Large intestine (tissue), 3 donors: ENCODE measurements at regions not wholly inside any gene's neighbourhood (a gene's known extent, or its start where the extent isn't known, plus 50 kb on each side); places are given as distances from the start of the nearest gene placed in this dataset.

ENCODE experiments used
- DNase-seq, 2 donors: peaks; one replicate each; pipeline versions ENCODE4 v3.0.0 to v3.0.0-alpha.2; 2013
- H3K27ac ChIP-seq: one replicate; pipeline ENCODE4 v1.5.1; 2013; ENCODE audit warnings: low read length
- H3K27me3 ChIP-seq: 2 replicates; pipeline ENCODE4 v1.6.1; 2013; ENCODE audit warnings: low read length; ENCODE audit not compliant: control insufficient read depth, insufficient read depth
- H3K36me3 ChIP-seq: 2 replicates; pipeline ENCODE4 v1.6.1; 2013; ENCODE audit warnings: low read length; ENCODE audit not compliant: control insufficient read depth, insufficient read depth
- H3K4me1 ChIP-seq: one replicate; pipeline ENCODE4 v1.6.1; 2013; ENCODE audit warnings: low read length; ENCODE audit not compliant: control insufficient read depth, insufficient read depth
- H3K4me3 ChIP-seq: one replicate; pipeline ENCODE4 v1.5.1; 2013; ENCODE audit warnings: low read length
- H3K9me3 ChIP-seq: one replicate; pipeline ENCODE4 v1.6.1; 2013; ENCODE audit warnings: mild to moderate bottlenecking, low read depth, low read length, moderate library complexity; ENCODE audit not compliant: control insufficient read depth
- WGBS: methylation state at CpG from one replicate; pipeline ENCODE4 v1.1.5; 2013; ENCODE audit warnings: low lambda C conversion rate; ENCODE audit not compliant: insufficient coverage; 5-methylcytosine and 5-hydroxymethylcytosine counted together

DNA sequence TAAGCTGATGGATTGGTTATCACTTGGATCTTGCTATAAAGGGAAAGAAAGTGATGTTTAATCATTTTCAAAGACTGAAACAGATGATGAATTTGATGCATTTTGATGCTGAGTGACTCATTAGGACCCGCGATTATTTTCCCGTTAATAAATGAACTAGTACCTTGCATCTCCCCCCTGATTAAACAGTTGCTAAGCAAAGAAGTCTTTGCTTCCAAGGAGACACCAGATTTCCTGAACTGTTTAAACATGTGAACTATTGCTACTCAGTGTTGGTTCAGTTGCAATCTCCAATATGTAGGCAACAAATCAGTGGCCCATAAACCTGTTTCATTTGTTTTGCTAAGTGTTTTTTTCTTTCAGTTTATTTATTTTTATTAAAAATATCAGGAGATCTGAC lies 375.2 kb downstream of the AACS start:
- Histone ChIP-seq H3K36me3 (no peaks in the 10 kb centered on the region), H3K4me3 (no peak overlapping the region), H3K9me3 (no peaks in the 10 kb centered on the region), H3K4me1 (no peaks in the 10 kb centered on the region), H3K27me3 (no peaks in the 10 kb centered on the region), H3K27ac (no peak overlapping the region)
- DNase-seq, result no peak
- WGBS, result no CpG with 5 or more reads among the region's 3 CpGs

DNA sequence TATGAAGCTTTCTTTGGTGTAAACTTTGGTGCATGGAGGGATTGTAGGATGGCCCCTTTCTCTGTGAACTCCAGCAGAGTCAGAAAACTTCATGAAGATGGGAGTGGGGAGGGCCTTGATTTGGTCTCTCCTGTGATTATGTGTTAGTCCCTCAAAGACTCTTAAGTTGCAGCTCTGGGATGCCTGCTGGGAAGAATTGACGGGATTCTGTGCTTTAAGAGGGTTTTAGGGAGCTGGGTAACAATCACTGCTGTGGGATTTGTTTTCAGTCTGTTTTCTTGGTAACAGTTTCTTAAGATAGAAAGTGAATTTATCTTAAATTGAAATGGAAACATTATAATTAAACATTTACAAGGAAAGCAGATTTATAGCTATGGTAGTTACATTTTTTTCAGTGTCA lies 378.1 kb downstream of the AACS start:
- Histone ChIP-seq H3K4me3 (no peak overlapping the region), H3K4me1 (no peaks in the 10 kb centered on the region), H3K9me3 (no peaks in the 10 kb centered on the region), H3K36me3 (no peaks in the 10 kb centered on the region), H3K27me3 (no peaks in the 10 kb centered on the region), H3K27ac (no peak overlapping the region)
- DNase-seq, result no peak
- 86% methylated on average over 1 of the region's 1 CpG for WGBS

- DNase-seq, result no peak
- no peaks in the 10 kb centered on the region for H3K27me3 ChIP-seq
- no peaks in the 10 kb centered on the region for H3K4me1 ChIP-seq
- no peak overlapping the region for H3K27ac ChIP-seq
- peaks cover 5% of the 10 kb centered on the region for H3K9me3 ChIP-seq
- H3K36me3 ChIP-seq, result no peaks in the 10 kb centered on the region
- WGBS, result 65% methylated on average over 2 of the region's 2 CpGs
- H3K4me3 ChIP-seq, result no peak overlapping the region
Measured at GRCh38 chr12:125451408-125451807, 386.2 kb downstream of the AACS start.

DNA sequence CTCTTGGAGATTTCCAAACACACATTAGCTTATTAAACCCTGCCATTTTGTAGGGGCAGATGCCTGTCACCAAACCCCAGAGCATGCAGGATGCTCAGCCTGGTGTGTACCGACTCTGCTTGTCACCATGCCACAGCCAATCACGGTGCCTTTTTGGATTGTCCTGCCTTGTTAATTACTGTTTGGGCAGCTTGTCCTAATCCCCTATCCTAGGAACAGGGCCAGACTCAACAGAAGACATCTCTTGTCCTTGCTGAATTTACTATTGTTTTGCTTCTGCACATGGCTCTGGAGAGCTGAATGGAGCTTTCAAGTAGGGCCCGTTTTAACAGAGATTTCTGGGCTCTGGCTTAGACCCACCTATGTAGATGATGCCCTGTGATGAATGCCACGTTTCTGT lies 388.5 kb downstream of the AACS start:
- peaks cover 5% of the 10 kb centered on the region for H3K9me3 ChIP-seq
- no peaks in the 10 kb centered on the region for H3K36me3 ChIP-seq
- H3K27ac ChIP-seq, result no peak overlapping the region
- no peaks in the 10 kb centered on the region for H3K27me3 ChIP-seq
- H3K4me3 ChIP-seq, result no peak overlapping the region
- no peak for DNase-seq
- 100% methylated on average over 1 of the region's 4 CpGs for WGBS
- H3K4me1 ChIP-seq, result no peaks in the 10 kb centered on the region

GRCh38 chr12:125454291-125454690 lies 389.1 kb downstream of the AACS start:
- Histone ChIP-seq H3K4me1 (no peaks in the 10 kb centered on the region), H3K9me3 (no peaks in the 10 kb centered on the region), H3K36me3 (no peaks in the 10 kb centered on the region), H3K27me3 (no peaks in the 10 kb centered on the region), H3K4me3 (no peak overlapping the region), H3K27ac (no peak overlapping the region)
- no peak for DNase-seq
- WGBS, result no CpG with 5 or more reads among the region's 3 CpGs

DNA sequence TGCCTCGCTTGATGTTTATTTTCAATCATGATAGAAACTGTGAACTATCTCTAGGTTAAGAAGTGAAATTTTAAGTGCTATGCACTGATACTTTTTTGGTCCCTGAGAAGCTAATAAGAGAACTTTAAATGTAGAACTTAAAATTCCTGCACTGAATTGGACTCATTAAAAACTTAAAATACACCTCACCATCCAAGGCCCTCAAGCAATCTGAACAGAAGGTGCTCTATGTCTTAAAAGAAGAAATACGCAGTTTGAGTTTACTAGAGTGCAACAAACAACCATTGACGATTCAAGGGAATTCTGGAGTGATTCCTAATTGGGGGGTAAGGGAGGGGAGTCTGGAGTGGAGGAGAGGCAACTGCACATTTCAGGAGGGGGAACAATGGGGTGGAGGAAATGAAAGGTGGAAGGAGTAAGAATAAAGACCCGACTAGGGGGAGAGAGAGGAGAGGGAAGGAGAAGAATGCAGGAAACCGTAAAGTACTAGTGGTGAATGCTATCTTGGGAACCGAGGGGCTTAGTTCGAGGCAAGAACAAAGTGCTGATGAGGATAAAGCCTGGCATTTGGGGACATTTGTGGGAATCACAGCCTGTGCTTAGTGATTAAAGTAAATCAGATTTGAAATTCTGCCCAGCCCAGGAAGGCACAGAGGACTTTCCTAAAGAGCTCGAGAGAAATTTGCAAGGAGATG lies 389.7 kb downstream of the AACS start:
- no peaks in the 10 kb centered on the region for H3K9me3 ChIP-seq
- H3K27ac ChIP-seq, result no peak overlapping the region
- H3K4me1 ChIP-seq, result no peaks in the 10 kb centered on the region
- WGBS, result 47% methylated on average over 4 of the region's 8 CpGs
- no peak overlapping the region for H3K4me3 ChIP-seq
- H3K36me3 ChIP-seq, result no peaks in the 10 kb centered on the region
- DNase-seq, result no peak
- no peaks in the 10 kb centered on the region for H3K27me3 ChIP-seq

DNA sequence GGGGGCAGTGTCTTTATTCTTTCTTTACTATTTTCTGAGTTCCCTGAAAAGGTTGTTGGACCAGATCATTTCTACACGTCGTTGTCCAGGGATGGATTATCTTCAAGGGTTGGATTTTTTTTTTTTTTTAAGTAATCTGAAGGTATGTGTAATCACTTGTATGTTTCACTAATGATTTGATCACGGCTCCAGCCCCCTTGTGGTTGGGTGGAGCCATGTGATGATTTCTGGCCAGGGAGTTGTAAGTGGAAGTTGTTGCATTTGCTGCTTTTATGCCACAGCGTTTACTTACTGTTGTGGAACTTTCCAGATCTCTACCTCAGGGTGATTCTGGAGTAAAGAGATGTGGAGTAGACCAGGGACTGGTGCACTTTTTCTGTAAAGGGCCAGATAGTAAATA lies 390.3 kb downstream of the AACS start:
- no CpG with 5 or more reads among the region's 4 CpGs for WGBS
- H3K36me3 ChIP-seq, result no peaks in the 10 kb centered on the region
- H3K27ac ChIP-seq, result no peak overlapping the region
- H3K27me3 ChIP-seq, result no peaks in the 10 kb centered on the region
- no peak for DNase-seq
- no peaks in the 10 kb centered on the region for H3K4me1 ChIP-seq
- no peaks in the 10 kb centered on the region for H3K9me3 ChIP-seq
- no peak overlapping the region for H3K4me3 ChIP-seq

- Histone ChIP-seq H3K36me3 (no peaks in the 10 kb centered on the region), H3K27ac (no peak overlapping the region), H3K4me3 (no peak overlapping the region), H3K27me3 (no peaks in the 10 kb centered on the region), H3K9me3 (no peaks in the 10 kb centered on the region), H3K4me1 (no peaks in the 10 kb centered on the region)
- no CpG with 5 or more reads among the region's 11 CpGs for WGBS
- DNase-seq, result no peak
Measured at GRCh38 chr12:125458552-125459268, 393.5 kb downstream of the AACS start.

GRCh38 chr12:125461831-125462230 lies 396.6 kb downstream of the AACS start:
- H3K27me3 ChIP-seq, result no peaks in the 10 kb centered on the region
- no peaks in the 10 kb centered on the region for H3K9me3 ChIP-seq
- no peaks in the 10 kb centered on the region for H3K36me3 ChIP-seq
- no peaks in the 10 kb centered on the region for H3K4me1 ChIP-seq
- H3K4me3 ChIP-seq, result no peak overlapping the region
- WGBS, result no CpG with 5 or more reads among the region's 5 CpGs
- H3K27ac ChIP-seq, result no peak overlapping the region
- DNase-seq, result no peak

DNA sequence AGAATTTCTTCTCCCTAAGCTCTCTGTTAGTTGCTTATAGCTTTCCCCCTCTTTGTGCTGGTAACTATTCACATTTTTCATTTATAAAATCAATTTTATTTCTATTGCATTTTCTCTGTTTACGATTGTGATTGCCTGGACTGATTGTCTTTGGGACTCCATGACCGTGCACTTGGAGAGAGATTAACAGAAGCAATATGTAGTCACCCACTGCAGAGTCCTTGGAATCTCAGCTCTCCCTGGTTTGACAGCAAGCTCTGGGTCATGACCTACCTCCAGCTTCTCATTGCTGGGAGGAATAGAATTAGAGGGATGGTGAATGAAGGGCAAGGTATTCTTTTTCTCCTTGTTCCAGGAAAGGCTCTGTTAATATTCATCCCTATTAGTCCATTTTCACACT lies 398.2 kb downstream of the AACS start:
- Histone ChIP-seq H3K9me3 (no peaks in the 10 kb centered on the region), H3K36me3 (no peaks in the 10 kb centered on the region), H3K4me1 (no peaks in the 10 kb centered on the region), H3K4me3 (no peak overlapping the region), H3K27ac (no peak overlapping the region), H3K27me3 (no peaks in the 10 kb centered on the region)
- WGBS, result 100% methylated on average over 1 of the region's 2 CpGs
- no peak for DNase-seq

GRCh38 chr12:125467363-125467762 lies 402.1 kb downstream of the AACS start:
- Histone ChIP-seq H3K27ac (no peak overlapping the region), H3K9me3 (no peaks in the 10 kb centered on the region), H3K36me3 (no peaks in the 10 kb centered on the region), H3K4me1 (peaks cover 12% of the 10 kb centered on the region), H3K27me3 (no peaks in the 10 kb centered on the region), H3K4me3 (no peak overlapping the region)
- no CpG with 5 or more reads among the region's 1 CpG for WGBS
- no peak for DNase-seq
